DND-41 (cell line): ENCODE measurements at regions not wholly inside any gene's neighbourhood (a gene's known extent, or its start where the extent isn't known, plus 50 kb on each side); places are given as distances from the start of the nearest gene placed in this dataset.

ENCODE experiments used
- ATAC-seq: fragments of 200-7000 bp; cut with Tn5 transposase; 3 replicates; pipeline ENCODE4 v1.9.1; 2021; ENCODE audit warnings: low read depth; ENCODE audit not compliant: insufficient read depth
- DNase-seq: peaks from one replicate; pipeline ENCODE4 v3.0.0-alpha.2; 2020
- H2AFZ ChIP-seq: 2 replicates; pipeline ENCODE4 v1.6.0; 2012; ENCODE audit warnings: low read depth, low read length
- H3K27ac ChIP-seq: 2 replicates; pipeline ENCODE4 v1.5.1; 2012; ENCODE audit warnings: low read length, inconsistent platforms
- H3K27me3 ChIP-seq: fragments of 200-600 bp; sonication (generic); 2 replicates; pipeline ENCODE4 v1.6.0; 2012; ENCODE audit warnings: low read length, mild to moderate bottlenecking, inconsistent platforms; ENCODE audit not compliant: insufficient read depth, poor library complexity
- H3K36me3 ChIP-seq: 2 replicates; pipeline ENCODE4 v1.5.1; 2012; ENCODE audit warnings: low read length, inconsistent platforms; ENCODE audit not compliant: insufficient read depth
- H3K4me1 ChIP-seq: 2 replicates; pipeline ENCODE4 v1.5.1; 2012; ENCODE audit warnings: mild to moderate bottlenecking, low read length; ENCODE audit not compliant: insufficient read depth
- H3K4me2 ChIP-seq: 2 replicates; pipeline ENCODE4 v1.6.0; 2012; ENCODE audit warnings: mild to moderate bottlenecking, moderate library complexity, low read length, inconsistent platforms; ENCODE audit not compliant: insufficient read depth
- H3K4me3 ChIP-seq, 2 experiments: fragments of 200-600 bp in 1 of 2; shearing (Covaris generic) in 1 of 2; 2 replicates each; pipeline ENCODE4 v1.5.1; 2012 to 2016; ENCODE audit warnings: inconsistent platforms in 2 of 2, low read length in 2 of 2, mild to moderate bottlenecking in 2 of 2, low read depth in 1 of 2, moderate library complexity in 1 of 2
- H3K79me2 ChIP-seq: 2 replicates; pipeline ENCODE4 v1.6.0; 2012; ENCODE audit warnings: low read length, inconsistent platforms; ENCODE audit not compliant: insufficient read depth
- H3K9ac ChIP-seq: 2 replicates; pipeline ENCODE4 v1.6.0; 2012; ENCODE audit warnings: low read depth, mild to moderate bottlenecking, inconsistent platforms, low read length, moderate library complexity
- H3K9me3 ChIP-seq: 2 replicates; pipeline ENCODE4 v1.5.1; 2012; ENCODE audit warnings: low read length, moderate library complexity, mild to moderate bottlenecking, inconsistent platforms; ENCODE audit not compliant: insufficient read depth, severe bottlenecking
- H4K20me1 ChIP-seq: 2 replicates; pipeline ENCODE4 v1.6.0; 2012; ENCODE audit warnings: low read length; ENCODE audit not compliant: insufficient read depth
- EZH2 ChIP-seq: IDR thresholded peaks from 3 replicates; pipeline ENCODE4 v1.6.1; 2012; ENCODE audit warnings: borderline replicate concordance, low read depth, mild to moderate bottlenecking, moderate library complexity, low read length, inconsistent platforms; ENCODE audit not compliant: severe bottlenecking
- TF ChIP-seq, protein P1 (sequence below): IDR thresholded peaks from 2 replicates; pipeline ENCODE4 v1.5.1; 2012; ENCODE audit warnings: borderline replicate concordance, low read length, moderate library complexity, mild to moderate bottlenecking; ENCODE audit not compliant: poor library complexity, severe bottlenecking; ENCODE audit errors: extremely low read depth

DNA sequence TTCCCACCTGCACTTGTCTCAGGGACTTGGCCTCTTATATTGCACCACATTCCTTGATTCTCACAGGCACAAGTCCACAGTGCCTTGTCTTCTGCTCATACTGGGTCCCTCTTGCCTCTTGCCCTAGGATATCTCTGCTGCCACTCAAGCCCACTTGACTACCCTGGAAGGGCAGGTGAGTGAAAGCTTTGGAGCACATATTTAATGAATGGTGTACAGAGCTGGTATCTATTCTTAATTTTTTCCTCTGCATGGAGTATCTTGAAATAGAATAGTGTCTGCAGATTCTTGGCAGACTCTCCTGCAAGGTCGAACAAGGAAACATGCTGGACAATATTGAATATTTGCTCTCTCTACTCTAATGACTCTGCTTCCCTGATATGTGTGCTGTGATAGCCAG, 1248.0 kb downstream of the MAT2B start:
- no peaks in the 10 kb centered on the region for H3K79me2 ChIP-seq
- TF ChIP-seq, protein P1, sequence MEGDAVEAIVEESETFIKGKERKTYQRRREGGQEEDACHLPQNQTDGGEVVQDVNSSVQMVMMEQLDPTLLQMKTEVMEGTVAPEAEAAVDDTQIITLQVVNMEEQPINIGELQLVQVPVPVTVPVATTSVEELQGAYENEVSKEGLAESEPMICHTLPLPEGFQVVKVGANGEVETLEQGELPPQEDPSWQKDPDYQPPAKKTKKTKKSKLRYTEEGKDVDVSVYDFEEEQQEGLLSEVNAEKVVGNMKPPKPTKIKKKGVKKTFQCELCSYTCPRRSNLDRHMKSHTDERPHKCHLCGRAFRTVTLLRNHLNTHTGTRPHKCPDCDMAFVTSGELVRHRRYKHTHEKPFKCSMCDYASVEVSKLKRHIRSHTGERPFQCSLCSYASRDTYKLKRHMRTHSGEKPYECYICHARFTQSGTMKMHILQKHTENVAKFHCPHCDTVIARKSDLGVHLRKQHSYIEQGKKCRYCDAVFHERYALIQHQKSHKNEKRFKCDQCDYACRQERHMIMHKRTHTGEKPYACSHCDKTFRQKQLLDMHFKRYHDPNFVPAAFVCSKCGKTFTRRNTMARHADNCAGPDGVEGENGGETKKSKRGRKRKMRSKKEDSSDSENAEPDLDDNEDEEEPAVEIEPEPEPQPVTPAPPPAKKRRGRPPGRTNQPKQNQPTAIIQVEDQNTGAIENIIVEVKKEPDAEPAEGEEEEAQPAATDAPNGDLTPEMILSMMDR, result no peak
- no peak for TF ChIP-seq EZH2
- H3K4me3 ChIP-seq, result no peak overlapping the region
- H3K4me2 ChIP-seq, result no peak overlapping the region
- H3K36me3 ChIP-seq, result no peaks in the 10 kb centered on the region
- no peaks in the 10 kb centered on the region for H3K9me3 ChIP-seq
- DNase-seq (no peak), ATAC-seq (no peak)
- H3K27ac ChIP-seq, result no peak overlapping the region
- no peaks in the 10 kb centered on the region for H3K4me1 ChIP-seq
- no peaks in the 10 kb centered on the region for H3K27me3 ChIP-seq
- no peak overlapping the region for H3K9ac ChIP-seq
- H2AFZ ChIP-seq, result no peak overlapping the region
- H4K20me1 ChIP-seq, result no peaks in the 10 kb centered on the region

DNA sequence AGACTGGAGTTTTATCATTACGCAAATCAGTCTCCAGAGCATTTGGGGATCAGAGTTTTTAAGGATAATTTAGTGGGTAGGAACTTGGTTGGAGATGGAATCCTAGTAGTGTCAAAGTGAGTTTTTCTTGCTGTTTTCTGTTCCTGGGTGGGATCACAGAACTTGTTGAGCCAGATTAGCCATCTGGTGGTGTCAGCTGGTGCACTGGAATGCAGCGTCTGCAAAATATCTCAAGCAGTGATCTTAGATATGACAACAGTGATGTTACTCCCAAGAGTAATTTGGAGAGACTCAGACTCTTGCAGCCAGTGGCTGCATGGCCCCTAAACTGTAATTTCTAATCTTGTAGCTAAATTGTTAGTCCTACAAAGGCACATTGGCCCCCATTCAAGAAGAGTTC, 1257.8 kb downstream of the MAT2B start:
- Histone ChIP-seq H3K79me2 (no peaks in the 10 kb centered on the region), H3K9me3 (no peaks in the 10 kb centered on the region), H3K36me3 (no peaks in the 10 kb centered on the region), H3K27ac (no peak overlapping the region), H4K20me1 (no peaks in the 10 kb centered on the region), H3K27me3 (no peaks in the 10 kb centered on the region), H3K4me1 (no peaks in the 10 kb centered on the region), H3K9ac (no peak overlapping the region), H3K4me3 (no peak overlapping the region), H2AFZ (no peak overlapping the region), H3K4me2 (no peak overlapping the region)
- no peak for DNase-seq
- ATAC-seq, result no peak
- TF ChIP-seq, protein P1, result no peak
- TF ChIP-seq EZH2, result no peak

DNA sequence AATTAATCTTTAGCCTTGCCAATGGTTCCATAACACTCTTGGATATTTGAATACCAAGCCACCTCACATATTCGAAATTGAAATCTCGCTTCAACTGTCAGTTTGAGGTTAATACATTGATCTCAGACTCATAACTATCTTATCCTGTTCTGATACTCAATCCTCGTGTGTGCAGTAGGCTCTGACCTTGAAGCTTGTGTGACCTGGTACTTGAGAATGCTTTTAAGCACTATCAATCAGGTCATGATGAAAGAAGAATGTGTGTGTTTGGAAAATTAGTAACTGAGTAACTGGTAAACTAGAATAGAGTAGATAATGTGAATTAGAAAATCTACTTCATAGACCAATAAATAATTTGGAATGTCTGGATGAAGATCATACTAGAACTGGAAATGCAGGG, 1266.7 kb downstream of the MAT2B start:
- Histone ChIP-seq H3K4me2 (no peak overlapping the region), H3K79me2 (no peaks in the 10 kb centered on the region), H3K36me3 (no peaks in the 10 kb centered on the region), H3K4me3 (no peak overlapping the region), H3K9ac (no peak overlapping the region), H2AFZ (no peak overlapping the region), H4K20me1 (no peaks in the 10 kb centered on the region), H3K9me3 (no peaks in the 10 kb centered on the region), H3K27ac (no peak overlapping the region), H3K4me1 (no peaks in the 10 kb centered on the region), H3K27me3 (no peaks in the 10 kb centered on the region)
- TF ChIP-seq EZH2, result no peak
- TF ChIP-seq, protein P1, result no peak
- ATAC-seq, result no peak
- no peak for DNase-seq

DNA sequence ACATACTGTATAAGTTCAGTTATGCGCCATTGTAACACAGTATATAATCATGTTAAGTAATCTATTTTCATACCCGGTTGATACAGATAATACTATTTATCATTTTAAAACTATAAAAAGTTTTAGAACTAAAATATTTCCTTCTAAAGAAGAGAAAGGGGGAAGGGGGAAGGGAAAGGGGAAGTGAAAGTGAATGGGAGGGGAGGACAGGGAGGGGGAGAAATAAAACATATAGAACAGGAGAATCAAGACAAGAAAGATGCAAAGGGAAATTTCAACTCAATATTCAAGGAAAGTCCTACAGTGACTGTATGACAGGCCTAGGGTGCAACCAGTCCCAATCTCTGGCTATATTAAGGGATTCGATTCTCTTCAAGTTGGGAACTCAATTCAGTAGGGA, 1278.8 kb downstream of the MAT2B start:
- TF ChIP-seq, protein P1, result no peak
- no peak for TF ChIP-seq EZH2
- no peak overlapping the region for H2AFZ ChIP-seq
- H3K4me1 ChIP-seq, result no peaks in the 10 kb centered on the region
- no peak for DNase-seq
- H3K79me2 ChIP-seq, result no peaks in the 10 kb centered on the region
- H3K9ac ChIP-seq, result no peak overlapping the region
- H3K36me3 ChIP-seq, result no peaks in the 10 kb centered on the region
- no peaks in the 10 kb centered on the region for H3K27me3 ChIP-seq
- H3K4me3 ChIP-seq, result no peak overlapping the region
- H3K4me2 ChIP-seq, result no peak overlapping the region
- no peak overlapping the region for H3K27ac ChIP-seq
- ATAC-seq, result no peak
- H3K9me3 ChIP-seq, result no peaks in the 10 kb centered on the region
- H4K20me1 ChIP-seq, result no peaks in the 10 kb centered on the region
